Smooth muscle cell (in vitro differentiated cells): ENCODE measurements at regions not wholly inside any gene's neighbourhood (a gene's known extent, or its start where the extent isn't known, plus 50 kb on each side); places are given as distances from the start of the nearest gene placed in this dataset.

ENCODE experiments used
- DNase-seq: peaks from one replicate; lab custom pipeline; 2025; ENCODE audit not compliant: unreplicated experiment; lab: John Stamatoyannopoulos, UW
- H2AFZ ChIP-seq: fragments of 200-600 bp; sonication (generic); 2 replicates; pipeline ENCODE4 v1.6.0; 2016; ENCODE audit warnings: antibody characterized with exemption, low read depth, mild to moderate bottlenecking
- H3F3A ChIP-seq: fragments of 200-600 bp; sonication (generic); 2 replicates; pipeline ENCODE4 v1.6.0; 2017; ENCODE audit warnings: antibody characterized with exemption, low read depth
- H3K27ac ChIP-seq: fragments of 200-600 bp; sonication (generic); 2 replicates; pipeline ENCODE4 v1.5.1; 2016; ENCODE audit warnings: low read depth, mild to moderate bottlenecking
- H3K27me3 ChIP-seq: fragments of 200-600 bp; sonication (generic); 2 replicates; pipeline ENCODE4 v1.6.1; 2016; ENCODE audit warnings: low read depth, mild to moderate bottlenecking
- H3K36me3 ChIP-seq: fragments of 200-600 bp; sonication (generic); 2 replicates; pipeline ENCODE4 v1.5.1; 2016; ENCODE audit warnings: low read depth
- H3K4me1 ChIP-seq: fragments of 200-600 bp; sonication (generic); 2 replicates; pipeline ENCODE4 v1.5.1; 2016; ENCODE audit warnings: low read depth
- H3K4me2 ChIP-seq: fragments of 200-600 bp; sonication (generic); 2 replicates; pipeline ENCODE4 v1.6.0; 2016; ENCODE audit warnings: mild to moderate bottlenecking
- H3K4me3 ChIP-seq: fragments of 200-600 bp; sonication (generic); 2 replicates; pipeline ENCODE4 v1.5.1; 2016; ENCODE audit warnings: mild to moderate bottlenecking
- H3K79me2 ChIP-seq: fragments of 200-600 bp; sonication (generic); 2 replicates; pipeline ENCODE4 v1.6.0; 2016; ENCODE audit warnings: low read depth, mild to moderate bottlenecking
- H3K9ac ChIP-seq: fragments of 200-600 bp; sonication (generic); 2 replicates; pipeline ENCODE4 v1.6.0; 2016; ENCODE audit warnings: low read depth
- H3K9me3 ChIP-seq: fragments of 200-600 bp; sonication (generic); replicated peaks from 2 replicates; pipeline ENCODE4 v1.5.1; 2016; ENCODE audit warnings: low read depth
- H4K20me1 ChIP-seq: fragments of 200-600 bp; sonication (generic); 2 replicates; pipeline ENCODE4 v1.6.0; 2016; ENCODE audit warnings: low read depth
- CTCF ChIP-seq: fragments of 200-600 bp; sonication (generic); IDR thresholded peaks from 2 replicates; pipeline ENCODE4 v1.5.1; 2017; ENCODE audit warnings: borderline replicate concordance, mild to moderate bottlenecking, antibody characterized with exemption; ENCODE audit not compliant: insufficient read depth, poor library complexity, severe bottlenecking
- WGBS: methylation state at CpG from one replicate; pipeline ENCODE4 v1.1.7; 2016; ENCODE audit warnings: low lambda C conversion rate; 5-methylcytosine and 5-hydroxymethylcytosine counted together

GRCh38 chr10:123462246-123462645 lies 203.9 kb upstream of the GPR26 start:
- no peaks in the 10 kb centered on the region for H3K9me3 ChIP-seq
- no peak overlapping the region for H2AFZ ChIP-seq
- no peaks in the 10 kb centered on the region for H3F3A ChIP-seq
- H3K27ac ChIP-seq, result no peak overlapping the region
- peaks cover 7% of the 10 kb centered on the region for H3K27me3 ChIP-seq
- no peaks in the 10 kb centered on the region for H4K20me1 ChIP-seq
- WGBS, result 92% methylated on average over 8 of the region's 8 CpGs
- no peak overlapping the region for H3K4me3 ChIP-seq
- no peaks in the 10 kb centered on the region for H3K4me1 ChIP-seq
- no peak for DNase-seq
- no peaks in the 10 kb centered on the region for H3K79me2 ChIP-seq
- H3K9ac ChIP-seq, result no peak overlapping the region
- H3K4me2 ChIP-seq, result no peak overlapping the region
- TF ChIP-seq CTCF, result no peak
- no peaks in the 10 kb centered on the region for H3K36me3 ChIP-seq

GRCh38 chr10:123462756-123463155 lies 203.4 kb upstream of the GPR26 start:
- Histone ChIP-seq H3K4me1 (no peaks in the 10 kb centered on the region), H4K20me1 (no peaks in the 10 kb centered on the region), H3K9ac (no peak overlapping the region), H3K79me2 (no peaks in the 10 kb centered on the region), H3K9me3 (no peaks in the 10 kb centered on the region), H3K4me2 (no peak overlapping the region), H3K36me3 (no peaks in the 10 kb centered on the region), H3K4me3 (no peak overlapping the region), H3K27me3 (peaks cover 6% of the 10 kb centered on the region), H3K27ac (no peak overlapping the region), H2AFZ (no peak overlapping the region), H3F3A (no peaks in the 10 kb centered on the region)
- no peak for TF ChIP-seq CTCF
- DNase-seq, result no peak
- WGBS, result 52% methylated on average over 4 of the region's 4 CpGs

GRCh38 chr10:123463181-123463580 lies 203.0 kb upstream of the GPR26 start:
- H3K9me3 ChIP-seq, result no peaks in the 10 kb centered on the region
- no peak overlapping the region for H3K27ac ChIP-seq
- WGBS, result 57% methylated on average over 3 of the region's 3 CpGs
- H3K79me2 ChIP-seq, result no peaks in the 10 kb centered on the region
- peaks cover 4% of the 10 kb centered on the region for H3K27me3 ChIP-seq
- DNase-seq, result no peak
- no peak overlapping the region for H3K4me2 ChIP-seq
- H3F3A ChIP-seq, result no peaks in the 10 kb centered on the region
- H2AFZ ChIP-seq, result no peak overlapping the region
- H4K20me1 ChIP-seq, result no peaks in the 10 kb centered on the region
- no peaks in the 10 kb centered on the region for H3K36me3 ChIP-seq
- H3K9ac ChIP-seq, result no peak overlapping the region
- TF ChIP-seq CTCF, result no peak
- no peaks in the 10 kb centered on the region for H3K4me1 ChIP-seq
- H3K4me3 ChIP-seq, result no peak overlapping the region

- H4K20me1 ChIP-seq, result no peaks in the 10 kb centered on the region
- no peaks in the 10 kb centered on the region for H3K4me1 ChIP-seq
- H3K27me3 ChIP-seq, result peaks cover 4% of the 10 kb centered on the region
- H3K4me3 ChIP-seq, result no peak overlapping the region
- H3K36me3 ChIP-seq, result no peaks in the 10 kb centered on the region
- DNase-seq, result no peak
- TF ChIP-seq CTCF, result no peak
- H3K9ac ChIP-seq, result no peak overlapping the region
- no peak overlapping the region for H3K4me2 ChIP-seq
- H3K79me2 ChIP-seq, result no peaks in the 10 kb centered on the region
- WGBS, result 95% methylated on average over 10 of the region's 10 CpGs
- no peaks in the 10 kb centered on the region for H3F3A ChIP-seq
- H2AFZ ChIP-seq, result no peak overlapping the region
- no peak overlapping the region for H3K27ac ChIP-seq
- H3K9me3 ChIP-seq, result no peaks in the 10 kb centered on the region
Observed at GRCh38 chr10:123463698-123464097, 202.5 kb upstream of the GPR26 start.
